ENCODE measurements at regions not wholly inside any gene's neighbourhood (a gene's known extent, or its start where the extent isn't known, plus 50 kb on each side); places are given as distances from the start of the nearest gene placed in this dataset.
"Not testable (repeated sequence)": the region's sequence is repeated elsewhere in the genome, so short reads cannot be mapped to it uniquely, and the experiment has no call there.

- no peak for DNase-seq (ENCODE audit: low spot score)
Measured at GRCh38 chr10:57959318-57960006, 308.2 kb downstream of the IPMK start.

- peak; percentile 22 for DNase-seq (ENCODE audit: low spot score)
Measured at GRCh38 chr10:57955076-57955475, 312.6 kb downstream of the IPMK start.

- peak; percentile 12 for DNase-seq (ENCODE audit: low spot score)
Measured at GRCh38 chr10:57952741-57953140, 315.0 kb downstream of the IPMK start.

- DNase-seq (ENCODE audit: low spot score): no peak
Measured at GRCh38 chr10:57950442-57950974, 317.2 kb downstream of the IPMK start.

- no peak for DNase-seq (ENCODE audit: low spot score)
Measured at GRCh38 chr10:57948796-57949195, 318.9 kb downstream of the IPMK start.

- DNase-seq (ENCODE audit: low spot score): no peak
Measured at GRCh38 chr10:57946833-57947232, 320.9 kb downstream of the IPMK start.

GRCh38 chr10:57943701-57944100, 324.0 kb downstream of the IPMK start:
- DNase-seq (ENCODE audit: low spot score): no peak

- DNase-seq (ENCODE audit: low spot score): no peak
Measured at GRCh38 chr10:57925045-57925444, 342.6 kb downstream of the IPMK start.

- no peak for DNase-seq (ENCODE audit: low spot score)
Measured at GRCh38 chr10:57921140-57921539, 346.6 kb downstream of the IPMK start.

GRCh38 chr10:57919864-57920263, 347.8 kb downstream of the IPMK start:
- no peak for DNase-seq (ENCODE audit: low spot score)

GRCh38 chr10:57917019-57917418, 350.7 kb downstream of the IPMK start:
- no peak for DNase-seq (ENCODE audit: low spot score)

GRCh38 chr10:57905861-57906260, 361.8 kb downstream of the IPMK start:
- DNase-seq (ENCODE audit: low spot score): no peak

GRCh38 chr10:57905010-57905409, 362.7 kb downstream of the IPMK start:
- DNase-seq (ENCODE audit: low spot score): no peak

- DNase-seq (ENCODE audit: low spot score): no peak
Measured at GRCh38 chr10:57898231-57898630, 369.5 kb downstream of the IPMK start.

GRCh38 chr10:57897611-57898010, 370.1 kb downstream of the IPMK start:
- no peak for DNase-seq (ENCODE audit: low spot score)

- DNase-seq (ENCODE audit: low spot score): no peak
Measured at GRCh38 chr10:57894361-57894760, 373.3 kb downstream of the IPMK start.

- DNase-seq (ENCODE audit: low spot score): no peak
Measured at GRCh38 chr10:57891201-57892006, 376.3 kb downstream of the IPMK start.

GRCh38 chr10:57890691-57891090, 377.0 kb downstream of the IPMK start:
- DNase-seq (ENCODE audit: low spot score): no peak

- DNase-seq (ENCODE audit: low spot score): not testable (repeated sequence)
Measured at GRCh38 chr10:57885618-57885968, 382.1 kb downstream of the IPMK start.

GRCh38 chr10:57884965-57885617, 382.6 kb downstream of the IPMK start:
- DNase-seq (ENCODE audit: low spot score): no peak

- DNase-seq (ENCODE audit: low spot score): no peak
Measured at GRCh38 chr10:57884407-57884806, 383.3 kb downstream of the IPMK start.

GRCh38 chr10:57880446-57881227, 387.1 kb downstream of the IPMK start:
- DNase-seq (ENCODE audit: low spot score): no peak
